Endodermal cell (in vitro differentiated cells): ENCODE measurements at regions not wholly inside any gene's neighbourhood (a gene's known extent, or its start where the extent isn't known, plus 50 kb on each side); places are given as distances from the start of the nearest gene placed in this dataset.

Experiments
- DNase-seq: peaks from one replicate; pipeline ENCODE4 v3.0.0-alpha.2; 2017
- H3K27ac ChIP-seq: 2 replicates; pipeline ENCODE4 v1.5.1; 2013; ENCODE audit warnings: mild to moderate bottlenecking, low read depth, low read length, moderate library complexity
- H3K27me3 ChIP-seq: 2 replicates; pipeline ENCODE4 v1.6.1; 2013; ENCODE audit warnings: mild to moderate bottlenecking, low read length, moderate library complexity; ENCODE audit not compliant: insufficient read depth, control insufficient read depth, poor library complexity, severe bottlenecking
- H3K36me3 ChIP-seq: 2 replicates; pipeline ENCODE4 v1.7.0; 2013; ENCODE audit warnings: mild to moderate bottlenecking, low read length, moderate library complexity; ENCODE audit not compliant: control insufficient read depth, insufficient read depth
- H3K4me1 ChIP-seq: one replicate; pipeline ENCODE4 v1.7.0; 2013; ENCODE audit warnings: low read length; ENCODE audit not compliant: control insufficient read depth, insufficient read depth
- H3K4me3 ChIP-seq: 2 replicates; pipeline ENCODE4 v1.5.1; 2013; ENCODE audit warnings: mild to moderate bottlenecking, low read length, moderate library complexity
- H3K9ac ChIP-seq: 2 replicates; pipeline ENCODE4 v1.6.1; 2013; ENCODE audit warnings: mild to moderate bottlenecking, low read length, moderate library complexity; ENCODE audit not compliant: poor library complexity, severe bottlenecking; ENCODE audit errors: extremely low read depth
- H3K9me3 ChIP-seq: 2 replicates; pipeline ENCODE4 v1.6.1; 2013; ENCODE audit warnings: mild to moderate bottlenecking, low read length, moderate library complexity; ENCODE audit not compliant: control insufficient read depth
- H3K27ac Mint-ChIP-seq: 2 replicates; pipeline ENCODE4 v1.8.0; 2020; ENCODE audit warnings: mixed read lengths
- H3K27me3 Mint-ChIP-seq: 2 replicates; pipeline ENCODE4 v1.8.0; 2021; ENCODE audit warnings: mild to moderate bottlenecking, mixed read lengths; ENCODE audit not compliant: insufficient read depth
- H3K36me3 Mint-ChIP-seq: 2 replicates; pipeline ENCODE4 v1.8.0; 2020; ENCODE audit warnings: low read depth, mixed read lengths
- H3K4me1 Mint-ChIP-seq: 2 replicates; pipeline ENCODE4 v1.8.0; 2020; ENCODE audit warnings: mixed read lengths
- H3K4me3 Mint-ChIP-seq: 2 replicates; pipeline ENCODE4 v1.8.0; 2020; ENCODE audit warnings: mild to moderate bottlenecking, moderate library complexity, mixed read lengths
- H3K9me3 Mint-ChIP-seq: 2 replicates; pipeline ENCODE4 v1.8.0; 2020; ENCODE audit warnings: mild to moderate bottlenecking, mixed read lengths
- CTCF ChIP-seq: fragments of 200-600 bp; sonication (generic); conservative IDR thresholded peaks from 2 replicates; pipeline ENCODE4 v1.5.0; 2021; ENCODE audit warnings: antibody characterized with exemption, mild to moderate bottlenecking
- WGBS, 2 experiments: methylation state at CpG; one replicate each; pipeline versions ENCODE4 v1.1.5 to v1.1.7; 2013; ENCODE audit warnings: missing lambda C conversion rate in 2 of 2, mixed read lengths in 1 of 2; ENCODE audit not compliant: insufficient coverage in 1 of 2, insufficient read length in 1 of 2; 5-methylcytosine and 5-hydroxymethylcytosine counted together

- no peak overlapping the region for H3K4me3 Mint-ChIP-seq
- peak; percentile 35 for TF ChIP-seq CTCF
- no peaks in the 10 kb centered on the region for H3K36me3 Mint-ChIP-seq
- no peak overlapping the region for H3K27ac Mint-ChIP-seq
- Histone ChIP-seq H3K4me1 (peaks cover 6% of the 10 kb centered on the region), H3K36me3 (no peaks in the 10 kb centered on the region), H3K27me3 (peaks cover 14% of the 10 kb centered on the region), H3K27ac (no peak overlapping the region), H3K9ac (no peak overlapping the region), H3K4me3 (no peak overlapping the region), H3K9me3 (no peaks in the 10 kb centered on the region)
- 78 to 88% methylated on average over 1 to 2 of the region's 2 CpGs for WGBS, 2 experiments
- no peaks in the 10 kb centered on the region for H3K9me3 Mint-ChIP-seq
- peaks cover 17% of the 10 kb centered on the region for H3K4me1 Mint-ChIP-seq
- DNase-seq = no peak
- peaks cover 25% of the 10 kb centered on the region for H3K27me3 Mint-ChIP-seq
Measured at GRCh38 chr15:96072821-96073220, 257.7 kb upstream of the NR2F2 start.

GRCh38 chr15:96073908-96074307, 256.6 kb upstream of the NR2F2 start:
- Mint-ChIP-seq H3K27me3 (peaks cover 31% of the 10 kb centered on the region), H3K4me1 (peaks cover 13% of the 10 kb centered on the region), H3K4me3 (no peak overlapping the region), H3K27ac (no peak overlapping the region), H3K9me3 (no peaks in the 10 kb centered on the region), H3K36me3 (no peaks in the 10 kb centered on the region)
- H3K36me3 ChIP-seq = no peaks in the 10 kb centered on the region
- no peak overlapping the region for H3K4me3 ChIP-seq
- TF ChIP-seq CTCF = peak; percentile 47
- H3K9me3 ChIP-seq = no peaks in the 10 kb centered on the region
- 90 to 95% methylated on average over 3 to 4 of the region's 4 CpGs for WGBS, 2 experiments
- peaks cover 14% of the 10 kb centered on the region for H3K27me3 ChIP-seq
- DNase-seq = no peak
- no peak overlapping the region for H3K9ac ChIP-seq
- no peak overlapping the region for H3K27ac ChIP-seq
- peaks cover 5% of the 10 kb centered on the region for H3K4me1 ChIP-seq

GRCh38 chr15:96075895-96076294, 254.6 kb upstream of the NR2F2 start:
- Mint-ChIP-seq H3K27me3 (peaks cover 45% of the 10 kb centered on the region), H3K36me3 (no peaks in the 10 kb centered on the region), H3K27ac (no peak overlapping the region), H3K4me1 (no peaks in the 10 kb centered on the region), H3K4me3 (no peak overlapping the region), H3K9me3 (no peaks in the 10 kb centered on the region)
- no peak overlapping the region for H3K9ac ChIP-seq
- H3K9me3 ChIP-seq = no peaks in the 10 kb centered on the region
- peaks cover 21% of the 10 kb centered on the region for H3K27me3 ChIP-seq
- no peaks in the 10 kb centered on the region for H3K4me1 ChIP-seq
- H3K36me3 ChIP-seq = no peaks in the 10 kb centered on the region
- 90 to 91% methylated on average over 2 of the region's 2 CpGs for WGBS, 2 experiments
- H3K4me3 ChIP-seq = no peak overlapping the region
- H3K27ac ChIP-seq = no peak overlapping the region
- no peak for TF ChIP-seq CTCF
- DNase-seq = no peak
